ENCODE measurements at regions not wholly inside any gene's neighbourhood (a gene's known extent, or its start where the extent isn't known, plus 50 kb on each side); places are given as distances from the start of the nearest gene placed in this dataset.

DNA sequence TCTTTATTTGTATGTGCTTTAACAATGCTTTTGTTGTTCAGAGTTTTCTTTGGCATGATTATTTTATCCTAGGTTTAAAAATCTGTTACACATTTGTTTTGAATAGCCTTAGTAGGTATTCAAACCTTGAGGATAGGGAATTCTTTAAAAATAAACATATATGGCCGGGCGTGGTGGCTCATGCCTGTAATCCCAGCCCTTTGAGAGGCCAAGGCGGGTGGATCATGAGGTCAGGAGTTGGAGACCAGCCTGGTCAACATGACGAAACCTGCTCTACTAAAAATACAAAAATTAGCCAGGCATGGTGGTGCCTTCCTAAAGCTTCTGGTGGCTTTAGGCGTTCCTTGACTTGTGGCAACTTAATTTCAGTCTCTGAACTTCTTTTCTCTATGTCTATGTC lies 743.3 kb upstream of the EPHA6 start:
- Histone ChIP-seq H3K9ac (ENCODE audit: control insufficient read depth, extremely low read depth, insufficient read depth, low read length) (no peak overlapping the region), H3K79me2 (ENCODE audit: control insufficient read depth, insufficient read depth, low read length) (no peaks in the 10 kb centered on the region), H3K4me1 (ENCODE audit: control insufficient read depth, extremely low read depth, insufficient read depth, low read length) (no peaks in the 10 kb centered on the region), H2AFZ (ENCODE audit: control insufficient read depth, low read length) (no peak overlapping the region), H4K20me1 (ENCODE audit: control insufficient read depth, extremely low read depth, insufficient read depth, low read length) (no peaks in the 10 kb centered on the region), H3K27ac (ENCODE audit: control insufficient read depth, insufficient read depth, low read length) (no peak overlapping the region), H3K27me3 (ENCODE audit: control insufficient read depth, extremely low read depth, insufficient read depth, low read length) (no peaks in the 10 kb centered on the region), H3K4me2 (ENCODE audit: control insufficient read depth, extremely low read depth, insufficient read depth, low read depth, low read length) (no peak overlapping the region), H3K9me1 (ENCODE audit: control insufficient read depth, extremely low read depth, insufficient read depth, low read length) (no peaks in the 10 kb centered on the region), H3K9me3 (ENCODE audit: control insufficient read depth, low read depth, low read length) (peaks cover 1% of the 10 kb centered on the region), H3K36me3 (ENCODE audit: control insufficient read depth in 2 of 2, extremely low read depth in 1 of 2, insufficient read depth in 2 of 2, low read length in 2 of 2) (no peaks in the 10 kb centered on the region), H3K4me3 (ENCODE audit: control insufficient read depth in 2 of 3, extremely low read depth in 1 of 3, insufficient read depth in 2 of 3, low read depth in 1 of 3, low read length in 3 of 3) (no peak overlapping the region)
- DNase-seq (ENCODE audit: low read depth, low spot score) (no peak), FAIRE-seq (no peak)
- TF ChIP-seq, protein P1, sequence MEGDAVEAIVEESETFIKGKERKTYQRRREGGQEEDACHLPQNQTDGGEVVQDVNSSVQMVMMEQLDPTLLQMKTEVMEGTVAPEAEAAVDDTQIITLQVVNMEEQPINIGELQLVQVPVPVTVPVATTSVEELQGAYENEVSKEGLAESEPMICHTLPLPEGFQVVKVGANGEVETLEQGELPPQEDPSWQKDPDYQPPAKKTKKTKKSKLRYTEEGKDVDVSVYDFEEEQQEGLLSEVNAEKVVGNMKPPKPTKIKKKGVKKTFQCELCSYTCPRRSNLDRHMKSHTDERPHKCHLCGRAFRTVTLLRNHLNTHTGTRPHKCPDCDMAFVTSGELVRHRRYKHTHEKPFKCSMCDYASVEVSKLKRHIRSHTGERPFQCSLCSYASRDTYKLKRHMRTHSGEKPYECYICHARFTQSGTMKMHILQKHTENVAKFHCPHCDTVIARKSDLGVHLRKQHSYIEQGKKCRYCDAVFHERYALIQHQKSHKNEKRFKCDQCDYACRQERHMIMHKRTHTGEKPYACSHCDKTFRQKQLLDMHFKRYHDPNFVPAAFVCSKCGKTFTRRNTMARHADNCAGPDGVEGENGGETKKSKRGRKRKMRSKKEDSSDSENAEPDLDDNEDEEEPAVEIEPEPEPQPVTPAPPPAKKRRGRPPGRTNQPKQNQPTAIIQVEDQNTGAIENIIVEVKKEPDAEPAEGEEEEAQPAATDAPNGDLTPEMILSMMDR (optimal IDR thresholded peaks at IDR 0.05 in 1 of 3, IDR thresholded peaks at IDR 0.05 in 1 of 3, conservative IDR thresholded peaks at IDR 0.05 in 1 of 3; ENCODE audit: extremely low read depth in 1 of 3, insufficient read depth in 2 of 3, low read length in 3 of 3): no peak
- TF ChIP-seq EZH2 (IDR thresholded peaks at IDR 0.05; ENCODE audit: low read length): no peak
- dilution Hi-C loops (cut with MboI; ENCODE audit: extremely low pct_ligation_motif_present, low sequenced_read_pairs): no loop called here

GRCh38 chr3:96072226-96072625 lies 742.2 kb upstream of the EPHA6 start:
- Histone ChIP-seq H3K79me2 (ENCODE audit: control insufficient read depth, insufficient read depth, low read length) (no peaks in the 10 kb centered on the region), H3K9me1 (ENCODE audit: control insufficient read depth, extremely low read depth, insufficient read depth, low read length) (no peaks in the 10 kb centered on the region), H3K9ac (ENCODE audit: control insufficient read depth, extremely low read depth, insufficient read depth, low read length) (no peak overlapping the region), H3K9me3 (ENCODE audit: control insufficient read depth, low read depth, low read length) (peaks cover 1% of the 10 kb centered on the region), H3K36me3 (ENCODE audit: control insufficient read depth in 2 of 2, extremely low read depth in 1 of 2, insufficient read depth in 2 of 2, low read length in 2 of 2) (no peaks in the 10 kb centered on the region), H3K27me3 (ENCODE audit: control insufficient read depth, extremely low read depth, insufficient read depth, low read length) (no peaks in the 10 kb centered on the region), H2AFZ (ENCODE audit: control insufficient read depth, low read length) (no peak overlapping the region), H4K20me1 (ENCODE audit: control insufficient read depth, extremely low read depth, insufficient read depth, low read length) (no peaks in the 10 kb centered on the region), H3K27ac (ENCODE audit: control insufficient read depth, insufficient read depth, low read length) (no peak overlapping the region), H3K4me3 (ENCODE audit: control insufficient read depth in 2 of 3, extremely low read depth in 1 of 3, insufficient read depth in 2 of 3, low read depth in 1 of 3, low read length in 3 of 3) (no peak overlapping the region), H3K4me2 (ENCODE audit: control insufficient read depth, extremely low read depth, insufficient read depth, low read depth, low read length) (no peak overlapping the region), H3K4me1 (ENCODE audit: control insufficient read depth, extremely low read depth, insufficient read depth, low read length) (no peaks in the 10 kb centered on the region)
- DNase-seq (ENCODE audit: low read depth, low spot score): no peak
- dilution Hi-C loops (cut with MboI; ENCODE audit: extremely low pct_ligation_motif_present, low sequenced_read_pairs): no loop called here
- TF ChIP-seq, protein P1 (optimal IDR thresholded peaks at IDR 0.05 in 1 of 3, IDR thresholded peaks at IDR 0.05 in 1 of 3, conservative IDR thresholded peaks at IDR 0.05 in 1 of 3; ENCODE audit: extremely low read depth in 1 of 3, insufficient read depth in 2 of 3, low read length in 3 of 3): no peak
- no peak for TF ChIP-seq EZH2 (IDR thresholded peaks at IDR 0.05; ENCODE audit: low read length)
- FAIRE-seq: no peak

All from keratinocyte (primary cell).